ENCODE measurements at regions not wholly inside any gene's neighbourhood (a gene's known extent, or its start where the extent isn't known, plus 50 kb on each side); places are given as distances from the start of the nearest gene placed in this dataset.

DNA sequence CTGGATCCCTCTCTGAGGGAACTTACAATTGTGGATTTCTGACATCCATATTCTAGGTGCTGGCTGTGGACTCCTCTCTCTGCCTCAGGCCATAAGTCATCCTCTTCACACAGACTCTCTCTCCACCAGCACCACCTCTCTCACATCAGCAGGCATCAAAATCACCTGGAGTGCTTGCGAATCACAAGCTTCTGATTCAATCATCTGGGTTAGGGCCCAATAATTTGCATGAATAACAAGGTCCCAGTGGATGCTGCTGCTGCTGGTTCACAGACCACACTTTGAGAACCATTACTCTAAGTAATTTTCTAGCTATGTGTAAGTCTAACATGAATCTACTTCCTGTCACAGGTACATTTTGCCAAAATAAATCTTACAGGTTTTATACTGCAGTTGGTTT, 214.9 kb downstream of the DSEL start:
- no peak for DNase-seq (ENCODE audit: low read depth in 4 of 4, low spot score in 3 of 4)

GRCh38 chr18:67300498-67300897, 216.0 kb downstream of the DSEL start:
- DNase-seq (ENCODE audit: low read depth in 4 of 4, low spot score in 3 of 4): no peak

- DNase-seq (ENCODE audit: low read depth in 4 of 4, low spot score in 3 of 4): no peak
Measured at GRCh38 chr18:67292814-67293213, 223.7 kb downstream of the DSEL start.

- DNase-seq (ENCODE audit: low read depth in 4 of 4, low spot score in 3 of 4): no peak
Measured at GRCh38 chr18:67290421-67290820, 226.1 kb downstream of the DSEL start.

DNA sequence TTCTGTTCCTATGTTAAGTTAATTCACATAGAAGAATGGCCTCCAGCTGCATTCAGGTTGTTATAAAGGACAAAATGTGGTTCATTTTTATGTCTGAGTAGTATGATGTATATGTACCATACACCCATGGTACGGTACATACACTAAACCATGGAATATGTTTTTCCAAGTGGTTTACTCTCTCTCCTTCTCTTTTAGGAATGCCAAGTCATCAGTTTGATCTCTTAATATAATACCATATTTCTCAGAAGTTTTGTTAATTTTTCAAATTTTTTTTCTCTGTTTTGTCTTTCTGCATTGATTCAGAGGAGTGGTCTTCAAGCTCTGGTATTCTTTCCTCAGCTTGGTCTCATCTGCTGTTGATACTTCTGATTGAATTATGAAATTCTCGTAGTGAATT, 230.9 kb downstream of the DSEL start:
- DNase-seq (ENCODE audit: low read depth in 4 of 4, low spot score in 3 of 4): no peak

DNA sequence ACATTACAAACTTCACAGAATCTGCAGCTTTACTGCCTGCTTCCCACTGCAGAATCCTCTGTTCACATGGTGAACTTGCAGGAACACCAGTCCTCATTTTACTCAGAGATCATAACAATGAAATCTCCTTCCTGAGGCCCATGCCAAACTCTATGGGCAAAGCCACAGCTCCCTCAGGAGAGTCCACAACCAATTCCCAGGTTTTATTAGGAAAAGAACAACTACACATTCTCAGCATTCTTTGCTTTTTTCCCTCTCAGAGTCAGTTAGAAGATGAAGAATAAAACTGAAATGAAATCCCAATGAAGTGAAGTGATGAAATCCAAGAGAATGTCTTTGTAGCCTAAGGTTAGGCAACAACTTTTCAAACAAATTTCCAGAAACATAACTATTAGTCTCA, 233.7 kb downstream of the DSEL start:
- no peak for DNase-seq (ENCODE audit: low read depth in 4 of 4, low spot score in 3 of 4)

GRCh38 chr18:67281746-67282145, 234.8 kb downstream of the DSEL start:
- no peak for DNase-seq (ENCODE audit: low read depth in 4 of 4, low spot score in 3 of 4)

DNA sequence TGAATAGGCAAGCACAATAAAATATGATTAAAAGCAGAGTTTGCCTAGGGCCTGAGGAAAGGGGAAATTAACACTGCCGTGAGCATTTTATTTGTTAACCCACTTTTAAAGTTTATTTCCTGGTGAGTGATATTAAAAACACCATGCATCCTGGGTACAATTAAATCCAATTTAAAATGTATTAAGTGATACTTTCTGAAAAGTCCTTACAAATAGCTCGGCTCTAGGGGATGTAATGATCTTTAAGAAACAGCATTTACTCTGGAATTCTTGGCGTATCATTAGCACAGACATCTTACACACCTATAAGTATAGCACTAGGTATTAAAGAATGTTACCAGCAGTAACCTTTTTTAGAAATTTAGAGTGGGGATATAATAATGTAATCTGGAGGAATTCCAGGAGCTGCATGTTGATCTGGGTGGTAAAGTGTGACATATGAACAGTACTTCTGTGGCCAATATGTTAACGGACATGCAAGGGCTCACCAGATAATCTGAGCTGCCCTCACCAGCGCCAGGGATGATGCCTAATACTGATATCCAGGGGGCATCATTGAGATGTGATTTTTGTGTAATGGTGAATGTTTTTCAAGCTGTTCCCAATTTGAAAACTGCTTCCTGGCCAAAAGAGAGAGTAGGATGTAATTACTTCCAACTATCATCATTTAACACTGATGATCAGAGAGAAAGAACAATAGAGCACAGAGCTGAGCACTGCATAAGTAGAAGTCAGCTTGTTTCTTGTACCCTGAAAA, 235.9 kb downstream of the DSEL start:
- no peak for DNase-seq (ENCODE audit: low read depth in 4 of 4, low spot score in 3 of 4)

- no peak for DNase-seq (ENCODE audit: low read depth in 4 of 4, low spot score in 3 of 4)
Measured at GRCh38 chr18:67279988-67280387, 236.5 kb downstream of the DSEL start.

DNA sequence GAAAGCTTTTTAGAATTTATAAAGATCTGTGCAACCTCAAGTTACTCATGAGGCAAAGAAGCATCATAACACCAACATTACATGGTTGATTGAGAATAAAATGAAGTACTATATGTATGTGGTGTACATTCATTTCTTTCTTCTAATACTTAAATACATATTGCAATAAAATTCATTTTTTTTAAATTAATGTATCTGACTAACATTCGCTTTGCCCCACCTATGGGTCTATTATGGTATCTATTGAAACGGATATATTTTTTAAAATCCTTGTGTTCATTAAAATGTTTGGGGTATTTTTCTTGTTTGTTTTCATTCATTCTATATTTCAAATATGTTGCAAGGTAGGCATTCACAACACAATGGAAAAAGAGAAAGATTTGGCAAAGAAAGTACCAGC, 237.5 kb downstream of the DSEL start:
- no peak for DNase-seq (ENCODE audit: low read depth in 4 of 4, low spot score in 3 of 4)

DNA sequence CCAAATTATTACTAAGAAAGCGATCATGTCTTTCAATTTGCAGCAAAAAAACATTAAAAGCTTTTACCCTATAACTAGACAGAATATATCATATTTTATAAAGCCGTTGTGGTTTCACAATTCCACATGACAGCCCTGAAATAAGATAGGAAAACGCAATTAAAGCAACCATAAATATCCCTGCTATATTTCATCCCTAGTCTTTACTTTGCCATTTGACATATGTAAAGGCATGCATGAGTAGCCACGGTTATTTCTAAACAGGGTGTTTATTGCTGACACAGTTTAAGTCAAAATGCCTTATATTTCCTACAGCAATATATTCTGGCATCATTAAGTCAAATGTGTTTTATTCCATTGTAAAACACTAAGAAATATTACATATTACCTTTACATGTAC, 239.9 kb downstream of the DSEL start:
- no peak for DNase-seq (ENCODE audit: low read depth in 4 of 4, low spot score in 3 of 4)

DNA sequence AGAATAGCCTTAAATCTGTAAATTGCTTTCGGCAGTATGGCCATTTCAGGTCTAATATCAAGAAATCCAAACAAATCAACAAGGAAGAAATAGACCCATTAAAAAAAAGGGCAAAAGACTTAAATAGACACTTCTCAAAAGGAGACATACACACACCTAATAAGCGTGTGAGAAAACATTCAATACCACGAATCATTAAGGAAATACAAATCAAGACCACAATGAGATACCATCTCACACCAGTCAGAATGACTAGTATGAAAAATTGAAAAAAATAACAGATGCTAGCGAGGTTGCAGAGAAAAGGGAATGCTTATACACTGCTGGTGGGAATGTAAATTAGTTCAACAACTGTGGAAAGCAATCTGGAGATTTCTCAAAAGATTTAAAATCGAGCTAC, 243.2 kb downstream of the DSEL start:
- no peak for DNase-seq (ENCODE audit: low read depth in 4 of 4, low spot score in 3 of 4)

- DNase-seq (ENCODE audit: low read depth in 4 of 4, low spot score in 3 of 4): no peak
Measured at GRCh38 chr18:67269206-67269605, 247.3 kb downstream of the DSEL start.

- DNase-seq (ENCODE audit: low read depth in 4 of 4, low spot score in 3 of 4): no peak
Measured at GRCh38 chr18:67268530-67268929, 248.0 kb downstream of the DSEL start.

- no peak for DNase-seq (ENCODE audit: low read depth in 4 of 4, low spot score in 3 of 4)
Measured at GRCh38 chr18:67266246-67267237, 250.0 kb downstream of the DSEL start.

- no peak for DNase-seq (ENCODE audit: low read depth in 4 of 4, low spot score in 3 of 4)
Measured at GRCh38 chr18:67265464-67266245, 250.9 kb downstream of the DSEL start.

- no peak for DNase-seq (ENCODE audit: low read depth in 4 of 4, low spot score in 3 of 4)
Measured at GRCh38 chr18:67261931-67262552, 254.5 kb downstream of the DSEL start.

DNA sequence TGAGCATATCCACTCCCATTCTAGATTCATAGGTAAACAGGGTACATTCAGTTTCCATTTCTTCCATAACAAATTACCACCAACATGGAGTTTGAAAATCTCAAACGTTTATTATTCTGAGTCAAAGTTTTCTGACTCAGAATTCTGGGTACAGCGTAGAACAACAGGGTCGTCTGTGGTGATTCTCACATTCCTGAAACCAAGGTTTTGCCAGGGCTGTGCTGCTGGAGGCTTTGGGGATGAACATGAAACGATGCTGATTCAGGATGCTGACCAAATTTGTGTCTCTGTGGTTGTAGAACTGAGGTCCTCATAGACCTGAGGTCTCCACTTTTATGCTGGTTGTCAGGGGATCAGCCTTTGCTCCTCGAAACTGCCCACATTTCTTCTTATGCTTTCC, 255.7 kb downstream of the DSEL start:
- no peak for DNase-seq (ENCODE audit: low read depth in 4 of 4, low spot score in 3 of 4)

- no peak for DNase-seq (ENCODE audit: low read depth in 4 of 4, low spot score in 3 of 4)
Measured at GRCh38 chr18:67250776-67251424, 265.6 kb downstream of the DSEL start.

Measured in right renal pelvis (tissue), 4 donors.